Glutamatergic neuron (in vitro differentiated cells): ENCODE measurements at regions not wholly inside any gene's neighbourhood (a gene's known extent, or its start where the extent isn't known, plus 50 kb on each side); places are given as distances from the start of the nearest gene placed in this dataset.

ENCODE experiments used
- DNase-seq: peaks from one replicate; pipeline ENCODE4 v3.0.0; 2022
- H3K27ac Mint-ChIP-seq: one replicate; pipeline ENCODE4 v1.8.0; 2020; ENCODE audit warnings: mild to moderate bottlenecking, mixed read lengths, inconsistent platforms; ENCODE audit not compliant: unreplicated experiment
- H3K27me3 Mint-ChIP-seq: one replicate; pipeline ENCODE4 v1.8.0; 2020; ENCODE audit warnings: mild to moderate bottlenecking, moderate library complexity, mixed read lengths, inconsistent platforms; ENCODE audit not compliant: unreplicated experiment
- H3K36me3 Mint-ChIP-seq: one replicate; pipeline ENCODE4 v1.8.0; 2020; ENCODE audit warnings: mild to moderate bottlenecking, mixed read lengths, inconsistent platforms; ENCODE audit not compliant: unreplicated experiment
- H3K4me1 Mint-ChIP-seq: one replicate; pipeline ENCODE4 v1.8.0; 2020; ENCODE audit warnings: mild to moderate bottlenecking, low read depth, mixed read lengths, inconsistent platforms; ENCODE audit not compliant: unreplicated experiment
- H3K4me3 Mint-ChIP-seq: one replicate; pipeline ENCODE4 v1.8.0; 2020; ENCODE audit warnings: mild to moderate bottlenecking, mixed read lengths, inconsistent platforms; ENCODE audit not compliant: unreplicated experiment
- H3K9me3 Mint-ChIP-seq: one replicate; pipeline ENCODE4 v1.8.0; 2020; ENCODE audit warnings: mild to moderate bottlenecking, moderate library complexity, mixed read lengths, inconsistent platforms; ENCODE audit not compliant: unreplicated experiment
- CTCF ChIP-seq: fragments of 200-600 bp; sonication (generic); IDR thresholded peaks from one replicate; pipeline ENCODE4 v1.5.0; 2021; ENCODE audit not compliant: partially characterized antibody, unreplicated experiment

- Mint-ChIP-seq H3K27ac (no peak overlapping the region), H3K4me3 (no peak overlapping the region), H3K4me1 (no peaks in the 10 kb centered on the region), H3K36me3 (no peaks in the 10 kb centered on the region), H3K9me3 (peaks cover 2% of the 10 kb centered on the region), H3K27me3 (no peaks in the 10 kb centered on the region)
- DNase-seq = no peak
- TF ChIP-seq CTCF = no peak
Observed at GRCh38 chr17:12530161-12530560, 135.5 kb upstream of the MYOCD start.

GRCh38 chr17:12536021-12536420, 129.7 kb upstream of the MYOCD start:
- DNase-seq = no peak
- Mint-ChIP-seq H3K4me3 (no peak overlapping the region), H3K9me3 (peaks cover 2% of the 10 kb centered on the region), H3K4me1 (peaks cover 3% of the 10 kb centered on the region), H3K27me3 (no peaks in the 10 kb centered on the region), H3K27ac (no peak overlapping the region), H3K36me3 (no peaks in the 10 kb centered on the region)
- no peak for TF ChIP-seq CTCF

GRCh38 chr17:12536472-12536871, 129.2 kb upstream of the MYOCD start:
- TF ChIP-seq CTCF = no peak
- DNase-seq = no peak
- Mint-ChIP-seq H3K27me3 (no peaks in the 10 kb centered on the region), H3K36me3 (no peaks in the 10 kb centered on the region), H3K9me3 (peaks cover 2% of the 10 kb centered on the region), H3K4me1 (peaks cover 3% of the 10 kb centered on the region), H3K27ac (no peak overlapping the region), H3K4me3 (no peak overlapping the region)

- H3K4me1 Mint-ChIP-seq = peaks cover 3% of the 10 kb centered on the region
- no peak for TF ChIP-seq CTCF
- H3K36me3 Mint-ChIP-seq = no peaks in the 10 kb centered on the region
- H3K9me3 Mint-ChIP-seq = no peaks in the 10 kb centered on the region
- DNase-seq = no peak
- H3K27me3 Mint-ChIP-seq = no peaks in the 10 kb centered on the region
- no peak overlapping the region for H3K27ac Mint-ChIP-seq
- no peak overlapping the region for H3K4me3 Mint-ChIP-seq
Observed at GRCh38 chr17:12537436-12537835, 128.3 kb upstream of the MYOCD start.

- H3K4me1 Mint-ChIP-seq = peaks cover 3% of the 10 kb centered on the region
- no peak overlapping the region for H3K27ac Mint-ChIP-seq
- no peak for TF ChIP-seq CTCF
- no peaks in the 10 kb centered on the region for H3K36me3 Mint-ChIP-seq
- no peak overlapping the region for H3K4me3 Mint-ChIP-seq
- no peaks in the 10 kb centered on the region for H3K27me3 Mint-ChIP-seq
- no peak for DNase-seq
- H3K9me3 Mint-ChIP-seq = no peaks in the 10 kb centered on the region
Observed at GRCh38 chr17:12538003-12538402, 127.7 kb upstream of the MYOCD start.
